ENCODE measurements at regions not wholly inside any gene's neighbourhood (a gene's known extent, or its start where the extent isn't known, plus 50 kb on each side); places are given as distances from the start of the nearest gene placed in this dataset.

GRCh38 chr9:18397076-18397475 lies 76.9 kb upstream of the ADAMTSL1 start:
- no peak overlapping the region for H2AFZ ChIP-seq (ENCODE audit: low read depth, low read length)
- H3K4me2 ChIP-seq (ENCODE audit: insufficient read depth, low read length) = no peak overlapping the region
- H3K27me3 ChIP-seq (ENCODE audit: control insufficient read depth in 2 of 2, insufficient read depth in 2 of 2, low read length in 2 of 2) = no peaks in the 10 kb centered on the region
- BruUV-seq (replicated peaks) = no TSS peak
- 0% methylated on average over 2 of the region's 2 CpGs for WGBS (ENCODE audit: insufficient coverage, low coverage, missing lambda C conversion rate)
- in situ Hi-C loops (cut with MboI) (no loop called here), intact Hi-C loops (cut with micrococcal nuclease) (no loop called here)
- no peak overlapping the region for H3K4me3 ChIP-seq
- H3K79me2 ChIP-seq (ENCODE audit: control insufficient read depth, insufficient read depth, low read length) = no peaks in the 10 kb centered on the region
- H3K36me3 ChIP-seq (ENCODE audit: control insufficient read depth, insufficient read depth, low read length) = no peaks in the 10 kb centered on the region
- ChIA-PET CTCF (ENCODE audit: low intra/inter-chr PET ratio) (no interaction called here), POLR2A (no interaction called here)
- H3K4me1 ChIP-seq (replicated peaks in 1 of 2; ENCODE audit: control insufficient read depth in 2 of 2, insufficient read depth in 2 of 2, low read length in 2 of 2) = no peaks in the 10 kb centered on the region
- no peak overlapping the region for H3K27ac ChIP-seq (ENCODE audit: extremely low read depth, low read depth, low read length)
- no peak overlapping the region for H3K9ac ChIP-seq (ENCODE audit: insufficient read depth in 1 of 2, low read depth in 2 of 2, low read length in 2 of 2)
- no peaks in the 10 kb centered on the region for H4K20me1 ChIP-seq (replicated peaks; ENCODE audit: control insufficient read depth, insufficient read depth, low read length)
- FAIRE-seq = no peak
- DNase-seq (ENCODE audit: extremely low read depth in 1 of 4, low spot score in 3 of 4) = no peak
- H3K9me3 ChIP-seq (replicated peaks; ENCODE audit: control insufficient read depth, insufficient read depth, low read depth, low read length) = no peaks in the 10 kb centered on the region
- ATAC-seq = no peak
- H3K9me1 ChIP-seq (ENCODE audit: control insufficient read depth, insufficient read depth, low read length) = no peaks in the 10 kb centered on the region
- TF ChIP-seq E2F4 (CRISPR knock-in tag; IDR thresholded peaks at IDR 0.05; ENCODE audit: low read depth) (no peak), MBD1 (CRISPR knock-in tag; IDR thresholded peaks at IDR 0.05) (no peak), SMARCE1 (IDR thresholded peaks at IDR 0.05) (no peak), ATF4 (CRISPR knock-in tag; IDR thresholded peaks at IDR 0.05) (no peak), KAT8 (IDR thresholded peaks at IDR 0.05; ENCODE audit: low read depth) (no peak), ASH1L (IDR thresholded peaks at IDR 0.05; ENCODE audit: borderline replicate concordance, low read depth, partially characterized antibody) (no peak), DEAF1 (CRISPR knock-in tag; IDR thresholded peaks at IDR 0.05) (no peak), NKRF (IDR thresholded peaks at IDR 0.05; ENCODE audit: borderline replicate concordance) (no peak), NCOR1 (IDR thresholded peaks at IDR 0.05) (no peak), ETV6 (IDR thresholded peaks at IDR 0.05; ENCODE audit: borderline replicate concordance in 1 of 2, low read depth in 2 of 2, low read length in 1 of 2) (no peak), ETV6 (CRISPR knock-in tag; IDR thresholded peaks at IDR 0.05; ENCODE audit: borderline replicate concordance) (no peak), CREBBP (IDR thresholded peaks at IDR 0.05; ENCODE audit: low read depth, low read length) (no peak), ILF3 (IDR thresholded peaks at IDR 0.05; ENCODE audit: borderline replicate concordance) (no peak)

All from K562 (cell line).